Jurkat, Clone E6-1 (cell line): ENCODE measurements at regions not wholly inside any gene's neighbourhood (a gene's known extent, or its start where the extent isn't known, plus 50 kb on each side); places are given as distances from the start of the nearest gene placed in this dataset.

ENCODE experiments used
- DNase-seq: peaks from one replicate; pipeline ENCODE4 v3.0.0-alpha.2; 2011; ENCODE audit warnings: low read depth, low spot score
- H3K4me3 ChIP-seq: 2 replicates; pipeline ENCODE4 v1.5.1; 2011; ENCODE audit warnings: mild to moderate bottlenecking, low read length, control low read depth, moderate library complexity

DNA sequence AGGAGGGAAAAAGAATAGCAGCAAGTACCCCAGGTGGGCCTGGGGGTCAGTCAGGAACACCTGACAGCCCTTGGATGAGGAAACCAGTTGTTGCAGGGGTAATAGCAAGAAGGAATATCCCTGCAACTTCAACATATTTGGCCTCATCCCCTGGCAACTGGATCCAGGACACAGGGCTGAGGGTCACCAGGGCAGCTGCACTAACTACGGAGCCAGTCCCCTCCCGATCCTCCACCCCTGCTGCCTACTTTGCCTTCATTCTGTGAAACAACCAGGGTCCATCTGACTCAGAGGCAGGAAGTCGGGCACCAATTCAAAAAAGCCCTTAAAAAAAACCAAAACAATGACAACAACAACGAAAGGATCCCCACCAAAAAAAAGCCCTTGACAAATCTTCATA is 52.9 kb downstream of the FRMPD3 start:
- no peak overlapping the region for H3K4me3 ChIP-seq
- no peak for DNase-seq

DNA sequence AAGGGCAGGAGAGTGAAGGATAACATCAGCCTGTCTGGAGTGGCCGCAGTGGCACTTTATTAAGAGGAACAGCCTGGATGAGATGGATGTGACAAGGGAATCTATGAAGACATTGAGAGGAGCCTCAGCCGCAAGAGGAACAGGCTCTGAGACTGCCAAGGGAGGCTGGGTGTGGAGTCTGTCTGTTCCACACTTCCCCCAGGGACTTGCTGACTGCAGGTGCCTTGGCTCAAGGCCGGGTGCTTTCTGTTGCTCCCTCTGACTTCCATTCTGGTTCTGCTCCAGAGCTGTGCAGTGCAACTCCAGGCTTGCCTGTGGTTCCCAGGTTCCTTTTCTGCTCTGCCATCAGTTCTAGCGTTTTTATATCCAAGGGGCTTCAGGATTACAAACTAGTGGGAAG is 54.6 kb downstream of the FRMPD3 start:
- H3K4me3 ChIP-seq: no peak overlapping the region
- no peak for DNase-seq

- DNase-seq: no peak
- H3K4me3 ChIP-seq: no peak overlapping the region
Observed at GRCh38 chrX:107505223-107505622, 55.8 kb downstream of the FRMPD3 start.

DNA sequence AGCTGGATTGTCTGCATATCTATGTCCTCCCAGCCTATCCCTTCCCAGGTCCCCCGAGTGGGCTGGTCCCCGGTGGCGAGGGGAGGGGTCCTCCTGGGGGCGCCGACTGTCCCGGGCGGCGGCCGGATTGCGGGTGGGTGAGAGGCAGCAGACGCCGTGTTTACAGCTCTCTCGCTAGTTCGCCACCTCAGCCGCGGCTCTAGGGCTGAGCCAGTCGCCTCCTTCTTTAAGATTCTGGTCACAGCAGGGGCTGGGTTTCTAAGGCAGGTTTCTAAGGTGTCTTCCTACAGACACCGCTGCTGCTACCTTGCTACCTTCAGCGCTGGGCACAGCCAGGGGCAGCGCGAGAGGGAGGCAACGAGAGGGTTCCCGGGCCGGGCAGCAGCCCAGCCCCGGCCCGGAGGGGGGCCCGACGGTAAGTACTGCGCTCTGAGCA is 57.2 kb downstream of the FRMPD3 start:
- no peak for DNase-seq
- no peak overlapping the region for H3K4me3 ChIP-seq

- no peak overlapping the region for H3K4me3 ChIP-seq
- DNase-seq: no peak
Observed at GRCh38 chrX:107507093-107507743, 57.8 kb downstream of the FRMPD3 start.

DNA sequence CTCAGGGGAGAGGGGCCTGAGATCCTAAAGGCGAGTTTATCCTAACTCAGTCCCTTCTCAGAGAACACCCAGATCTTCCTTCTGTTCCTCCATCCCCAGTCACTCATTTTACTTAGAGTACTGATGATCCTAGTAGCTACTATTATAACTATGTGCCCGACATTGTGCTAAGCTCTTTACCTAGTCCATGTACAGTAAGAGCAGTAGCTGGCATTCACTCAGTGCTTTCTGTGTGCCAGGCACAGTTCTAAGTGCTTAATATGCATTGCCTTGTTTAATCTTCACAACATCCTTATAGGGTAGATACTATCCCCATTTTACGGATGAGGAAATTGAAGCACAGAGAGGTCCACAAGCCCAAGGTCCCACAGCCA is 58.3 kb downstream of the FRMPD3 start:
- no peak overlapping the region for H3K4me3 ChIP-seq
- DNase-seq: no peak

DNA sequence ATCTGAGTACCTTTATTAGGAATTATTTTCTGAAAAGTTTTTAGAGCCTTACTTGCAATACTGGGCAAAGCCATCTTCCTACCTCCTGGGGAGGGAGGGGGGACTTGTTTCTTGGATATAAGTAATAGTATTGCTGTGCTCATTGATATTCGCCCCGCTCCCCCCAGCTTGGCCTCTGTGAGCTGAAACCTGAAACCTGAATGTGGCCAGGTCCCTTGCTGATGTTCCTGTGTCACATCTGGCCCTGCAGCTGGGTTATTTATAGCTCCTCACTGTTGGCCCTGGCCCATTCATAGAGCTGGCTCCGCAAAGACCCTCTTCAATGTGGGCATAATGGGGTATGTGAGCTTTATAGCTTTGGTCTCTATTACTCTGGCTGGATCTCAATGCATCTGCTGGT is 59.5 kb downstream of the FRMPD3 start:
- H3K4me3 ChIP-seq: no peak overlapping the region
- DNase-seq: no peak

DNA sequence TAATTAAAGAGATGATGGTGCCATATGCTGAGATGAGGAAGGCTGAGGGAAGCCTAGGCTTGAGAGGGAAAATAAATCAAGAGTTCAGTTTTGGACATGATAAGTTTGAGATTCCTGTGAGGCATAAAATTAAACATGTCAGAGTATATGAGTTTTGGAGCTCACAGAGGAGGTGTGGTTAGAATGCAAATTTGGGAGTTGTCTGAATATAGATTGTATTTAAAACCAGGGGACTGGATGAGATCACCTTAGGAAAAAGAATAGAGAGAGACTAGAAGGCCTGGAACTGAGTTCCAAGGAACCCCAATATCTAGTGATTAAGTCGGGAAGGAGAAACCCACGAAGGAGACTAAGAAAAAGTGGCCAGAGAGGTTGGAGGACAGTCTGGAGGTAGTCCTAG is 65.5 kb downstream of the FRMPD3 start:
- no peak overlapping the region for H3K4me3 ChIP-seq
- DNase-seq: no peak

DNA sequence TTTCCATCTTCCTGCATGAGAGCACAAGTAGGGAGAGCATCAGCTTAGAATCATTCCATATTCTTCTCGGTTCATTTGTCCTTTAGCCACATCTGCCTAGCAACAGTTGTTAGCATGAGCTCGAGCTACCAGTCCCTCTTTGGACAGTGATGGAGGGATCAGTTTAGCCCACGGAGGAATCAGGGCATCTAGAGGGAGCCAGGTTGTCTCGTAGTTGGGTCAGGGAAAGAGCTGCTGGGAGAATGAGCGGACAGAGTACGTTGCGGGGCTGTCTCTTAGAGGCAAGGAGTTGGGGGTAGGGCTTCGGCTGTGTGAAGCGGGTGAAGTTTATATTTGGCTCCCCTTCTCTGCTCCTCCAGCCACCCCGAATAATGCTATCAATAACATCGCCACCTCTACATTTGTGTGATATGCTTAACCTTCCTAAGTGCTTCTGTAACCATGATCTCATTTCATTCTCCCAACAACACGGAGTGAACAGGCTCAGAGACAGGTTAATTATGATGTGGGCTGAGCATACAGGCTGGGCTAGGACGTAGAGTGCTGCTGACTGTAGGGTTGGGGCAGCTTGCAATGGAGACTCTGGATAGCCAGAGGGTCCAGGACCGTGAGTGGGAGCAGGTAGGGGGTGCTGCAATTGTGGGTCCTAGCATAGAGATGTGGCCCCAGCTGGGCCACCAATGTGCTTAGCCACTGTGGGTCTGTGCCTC is 72.6 kb downstream of the FRMPD3 start:
- H3K4me3 ChIP-seq: no peak overlapping the region
- no peak for DNase-seq

- H3K4me3 ChIP-seq: no peak overlapping the region
- DNase-seq: no peak
Observed at GRCh38 chrX:107522901-107523300, 73.4 kb downstream of the FRMPD3 start.

DNA sequence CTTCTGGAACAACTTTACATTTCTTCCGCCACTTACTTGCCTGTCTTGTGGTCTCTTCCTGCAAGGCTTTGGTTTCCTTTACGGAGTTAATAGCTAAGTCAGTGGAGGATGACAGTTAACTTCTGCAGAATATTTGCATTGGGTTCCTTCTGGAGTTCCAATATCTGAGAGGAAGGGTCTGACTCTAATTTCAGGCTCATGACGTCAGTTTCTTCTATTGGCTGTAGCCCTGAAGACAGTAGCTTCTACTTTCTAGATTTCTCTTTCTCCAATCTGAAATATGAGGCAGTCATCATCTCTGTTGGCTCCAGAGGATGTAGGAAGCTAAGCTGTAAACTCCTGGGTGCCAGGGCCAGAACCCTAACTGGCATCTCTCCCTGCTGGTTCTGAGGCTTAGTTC is 76.7 kb downstream of the FRMPD3 start:
- DNase-seq: no peak
- no peak overlapping the region for H3K4me3 ChIP-seq

DNA sequence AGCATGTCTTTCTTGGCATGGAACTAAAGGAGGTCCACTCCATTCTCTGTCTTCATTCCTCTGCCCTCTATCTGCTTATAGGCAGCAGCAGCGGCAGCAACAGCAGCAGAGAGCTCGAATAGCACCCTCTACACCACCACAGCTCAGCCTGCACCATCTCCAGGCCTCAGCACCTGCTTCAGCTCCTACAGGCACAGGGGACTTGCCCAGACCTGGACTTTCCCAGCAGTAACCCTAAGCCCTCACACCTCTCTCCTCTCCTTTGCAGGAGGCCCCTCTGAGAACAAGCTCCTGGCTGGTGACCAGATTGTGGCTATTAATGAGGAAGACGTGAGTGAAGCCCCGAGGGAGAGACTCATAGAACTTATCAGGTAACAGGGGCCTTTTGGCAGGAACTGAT is 80.7 kb downstream of the FRMPD3 start:
- no peak for DNase-seq

DNA sequence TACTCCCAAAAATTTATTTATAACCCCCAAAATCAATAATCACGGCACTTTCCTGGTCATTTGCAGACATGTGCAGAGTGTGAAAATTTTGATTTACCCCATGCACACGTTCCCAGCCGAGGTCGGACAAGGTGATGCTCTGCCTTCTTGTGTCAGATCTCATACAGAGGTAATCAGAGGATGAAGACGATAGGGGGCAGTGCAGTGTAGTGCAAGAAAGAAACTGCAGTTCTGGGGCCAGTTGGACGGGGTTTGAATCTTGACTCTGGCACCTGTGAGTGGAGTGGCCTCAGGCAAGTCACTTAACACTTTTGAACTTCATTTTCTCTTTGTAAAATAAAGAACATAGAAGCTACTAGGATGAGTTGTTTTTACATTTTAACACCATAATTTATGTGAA is 88.4 kb downstream of the FRMPD3 start:
- DNase-seq: peak; percentile 32
- no peak overlapping the region for H3K4me3 ChIP-seq

More for the DNA sequence above, 80.7 kb downstream of the FRMPD3 start:
- no peak overlapping the region for H3K4me3 ChIP-seq

DNA sequence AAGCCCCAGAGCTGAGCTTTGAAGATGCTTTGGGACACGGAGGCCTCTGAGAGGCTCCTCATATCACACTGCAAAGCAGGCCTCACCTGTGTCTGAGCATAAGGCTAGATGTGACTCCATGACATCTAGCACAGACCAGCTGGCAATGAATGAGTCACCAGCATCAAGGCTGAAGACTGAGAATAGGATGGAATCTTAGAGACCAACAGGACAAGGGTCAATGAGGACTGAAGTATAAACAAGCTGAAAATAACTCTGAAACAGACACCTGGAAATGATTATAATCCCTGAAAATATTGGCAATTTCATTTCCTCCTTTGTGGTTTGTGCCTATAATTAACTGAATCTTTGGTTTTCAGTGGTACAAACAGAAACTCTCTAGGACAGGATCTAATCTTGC is 87.1 kb upstream of the PRPS1 start:
- DNase-seq: no peak
- no peak overlapping the region for H3K4me3 ChIP-seq

DNA sequence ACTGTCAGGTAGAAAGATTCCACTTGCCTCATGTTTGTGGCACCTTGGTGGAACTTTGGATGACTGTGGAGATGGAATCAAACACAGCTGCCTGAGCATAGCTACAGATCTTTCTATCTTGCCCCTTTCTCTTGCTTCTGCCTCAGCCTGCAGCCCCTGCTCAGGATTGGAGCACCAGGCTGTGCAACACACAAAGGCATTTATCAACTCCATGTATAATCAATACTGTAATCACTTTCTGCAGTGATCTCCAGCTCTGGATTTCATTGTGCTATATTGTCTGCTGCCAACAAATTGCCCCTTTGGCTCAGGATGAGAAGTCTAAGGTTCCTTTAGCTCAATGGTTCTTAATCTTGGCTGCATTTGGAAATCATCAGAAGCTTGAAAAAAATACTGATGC is 86.3 kb upstream of the PRPS1 start:
- H3K4me3 ChIP-seq: no peak overlapping the region
- DNase-seq: no peak

GRCh38 chrX:107542500-107542899 is 85.8 kb upstream of the PRPS1 start:
- H3K4me3 ChIP-seq: no peak overlapping the region
- no peak for DNase-seq

GRCh38 chrX:107547621-107548020 is 80.7 kb upstream of the PRPS1 start:
- no peak for DNase-seq
- H3K4me3 ChIP-seq: no peak overlapping the region

GRCh38 chrX:107548775-107549174 is 79.5 kb upstream of the PRPS1 start:
- H3K4me3 ChIP-seq: no peak overlapping the region
- no peak for DNase-seq

- DNase-seq: peak; percentile 60
- H3K4me3 ChIP-seq: no peak overlapping the region
Observed at GRCh38 chrX:107549504-107549903, 78.8 kb upstream of the PRPS1 start.

DNA sequence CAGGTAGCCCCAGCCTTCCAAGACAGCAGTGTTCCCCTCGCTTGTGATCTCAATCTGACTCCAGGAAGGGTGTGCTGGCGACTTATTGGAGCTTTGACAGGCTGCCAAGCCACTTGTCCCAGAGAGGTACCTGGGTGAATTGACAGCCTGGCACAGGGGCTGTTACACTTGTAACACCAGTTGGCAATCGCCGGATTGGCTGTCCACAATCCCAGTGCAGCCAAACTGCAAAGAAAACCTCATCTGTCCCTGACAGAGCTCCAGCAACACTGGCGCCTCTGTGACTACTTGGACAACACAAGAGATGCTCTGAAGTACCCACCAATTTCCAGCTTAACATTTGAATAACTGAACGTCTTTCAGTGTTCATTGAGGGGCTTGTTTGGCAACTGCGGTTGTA is 76.8 kb upstream of the PRPS1 start:
- no peak for DNase-seq
- H3K4me3 ChIP-seq: no peak overlapping the region

GRCh38 chrX:107552930-107553329 is 75.4 kb upstream of the PRPS1 start:
- H3K4me3 ChIP-seq: no peak overlapping the region
- no peak for DNase-seq
